AG10803 (cell line): ENCODE measurements at regions not wholly inside any gene's neighbourhood (a gene's known extent, or its start where the extent isn't known, plus 50 kb on each side); places are given as distances from the start of the nearest gene placed in this dataset.
"Not testable (repeated sequence)": the region's sequence is repeated elsewhere in the genome, so short reads cannot be mapped to it uniquely, and the experiment has no call there.

Experiments used
- DNase-seq: peaks from one replicate; pipeline ENCODE4 v3.0.0; 2010; ENCODE audit warnings: low read depth
- H3K4me3 ChIP-seq: 2 replicates; pipeline ENCODE4 v1.5.1; 2011; ENCODE audit warnings: mild to moderate bottlenecking, low read length, control low read depth
- CTCF ChIP-seq: conservative IDR thresholded peaks from 2 replicates; pipeline ENCODE4 v1.5.1; 2011; ENCODE audit warnings: mild to moderate bottlenecking, low read length, control low read depth, inconsistent platforms

- DNase-seq: no peak
- no peak overlapping the region for H3K4me3 ChIP-seq
- TF ChIP-seq CTCF: no peak
Observed at GRCh38 chr2:65605743-65606058, 173.3 kb upstream of the SPRED2 start.

GRCh38 chr2:65605058-65605742 lies 172.8 kb upstream of the SPRED2 start:
- no peak for TF ChIP-seq CTCF
- no peak overlapping the region for H3K4me3 ChIP-seq
- no peak for DNase-seq

GRCh38 chr2:65604246-65604645 lies 171.8 kb upstream of the SPRED2 start:
- H3K4me3 ChIP-seq: no peak overlapping the region
- peak; percentile 5 for DNase-seq
- TF ChIP-seq CTCF: no peak

GRCh38 chr2:65602603-65603235 lies 170.3 kb upstream of the SPRED2 start:
- H3K4me3 ChIP-seq: no peak overlapping the region
- TF ChIP-seq CTCF: no peak
- DNase-seq: peak; percentile 22

GRCh38 chr2:65600871-65601270 lies 168.5 kb upstream of the SPRED2 start:
- not testable (repeated sequence) for H3K4me3 ChIP-seq, DNase-seq

- H3K4me3 ChIP-seq, DNase-seq: not testable (repeated sequence)
Observed at GRCh38 chr2:65600351-65600750, 168.0 kb upstream of the SPRED2 start.

GRCh38 chr2:65599693-65600092 lies 167.3 kb upstream of the SPRED2 start:
- no peak for DNase-seq
- no peak overlapping the region for H3K4me3 ChIP-seq
- no peak for TF ChIP-seq CTCF

- TF ChIP-seq CTCF: no peak
- no peak for DNase-seq
- H3K4me3 ChIP-seq: no peak overlapping the region
Observed at GRCh38 chr2:65598996-65599395, 166.6 kb upstream of the SPRED2 start.
